GM12878 (cell line): ENCODE measurements at regions not wholly inside any gene's neighbourhood (a gene's known extent, or its start where the extent isn't known, plus 50 kb on each side); places are given as distances from the start of the nearest gene placed in this dataset.

Experiments
- CREB1 ChIP-seq: IDR thresholded peaks from 2 replicates; pipeline ENCODE4 v1.6.1; 2012; ENCODE audit warnings: low read depth, mild to moderate bottlenecking, inconsistent platforms
- SP1 ChIP-seq: IDR thresholded peaks from one replicate; pipeline ENCODE4 v1.6.1; 2011; ENCODE audit warnings: low read depth, low read length
- TF ChIP-seq, protein P1 (sequence below): fragments of 450-650 bp; IDR thresholded peaks from 2 replicates; pipeline ENCODE4 v1.6.1; 2017; ENCODE audit warnings: mild to moderate bottlenecking, moderate library complexity
- TF ChIP-seq, protein P2 (sequence below), 3 experiments: IDR thresholded peaks in 2 of 3; conservative IDR thresholded peaks in 1 of 3; 2 replicates each; pipeline ENCODE4 v1.5.1; 2011; ENCODE audit warnings: low read depth in 3 of 3, low read length in 3 of 3, mild to moderate bottlenecking in 3 of 3, control low read depth in 2 of 3, moderate library complexity in 2 of 3, inconsistent platforms in 1 of 3, mixed read lengths in 1 of 3; ENCODE audit not compliant: control insufficient read depth in 2 of 3, insufficient read depth in 1 of 3; ENCODE audit errors: extremely low read depth in 1 of 3

DNA sequence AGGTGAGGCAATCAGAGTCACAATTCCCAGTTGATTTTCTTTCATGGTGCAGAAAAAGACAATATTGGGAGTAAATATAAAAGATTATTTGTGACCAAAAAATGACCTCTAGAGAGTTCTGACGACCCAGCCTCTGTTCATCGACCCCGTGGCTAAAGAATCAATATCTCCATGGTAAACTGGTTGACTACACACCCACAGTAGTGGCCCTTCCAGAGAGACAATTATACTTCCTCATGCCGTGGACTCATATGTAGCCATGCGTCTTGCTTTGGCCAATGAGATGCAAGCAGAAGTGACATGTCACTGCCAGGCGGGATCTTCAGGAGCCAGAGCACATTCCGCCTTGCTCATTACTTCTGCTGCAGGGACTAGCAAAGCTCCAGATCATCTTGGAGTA, 163.3 kb upstream of the RAD23B start:
- TF ChIP-seq, protein P1, sequence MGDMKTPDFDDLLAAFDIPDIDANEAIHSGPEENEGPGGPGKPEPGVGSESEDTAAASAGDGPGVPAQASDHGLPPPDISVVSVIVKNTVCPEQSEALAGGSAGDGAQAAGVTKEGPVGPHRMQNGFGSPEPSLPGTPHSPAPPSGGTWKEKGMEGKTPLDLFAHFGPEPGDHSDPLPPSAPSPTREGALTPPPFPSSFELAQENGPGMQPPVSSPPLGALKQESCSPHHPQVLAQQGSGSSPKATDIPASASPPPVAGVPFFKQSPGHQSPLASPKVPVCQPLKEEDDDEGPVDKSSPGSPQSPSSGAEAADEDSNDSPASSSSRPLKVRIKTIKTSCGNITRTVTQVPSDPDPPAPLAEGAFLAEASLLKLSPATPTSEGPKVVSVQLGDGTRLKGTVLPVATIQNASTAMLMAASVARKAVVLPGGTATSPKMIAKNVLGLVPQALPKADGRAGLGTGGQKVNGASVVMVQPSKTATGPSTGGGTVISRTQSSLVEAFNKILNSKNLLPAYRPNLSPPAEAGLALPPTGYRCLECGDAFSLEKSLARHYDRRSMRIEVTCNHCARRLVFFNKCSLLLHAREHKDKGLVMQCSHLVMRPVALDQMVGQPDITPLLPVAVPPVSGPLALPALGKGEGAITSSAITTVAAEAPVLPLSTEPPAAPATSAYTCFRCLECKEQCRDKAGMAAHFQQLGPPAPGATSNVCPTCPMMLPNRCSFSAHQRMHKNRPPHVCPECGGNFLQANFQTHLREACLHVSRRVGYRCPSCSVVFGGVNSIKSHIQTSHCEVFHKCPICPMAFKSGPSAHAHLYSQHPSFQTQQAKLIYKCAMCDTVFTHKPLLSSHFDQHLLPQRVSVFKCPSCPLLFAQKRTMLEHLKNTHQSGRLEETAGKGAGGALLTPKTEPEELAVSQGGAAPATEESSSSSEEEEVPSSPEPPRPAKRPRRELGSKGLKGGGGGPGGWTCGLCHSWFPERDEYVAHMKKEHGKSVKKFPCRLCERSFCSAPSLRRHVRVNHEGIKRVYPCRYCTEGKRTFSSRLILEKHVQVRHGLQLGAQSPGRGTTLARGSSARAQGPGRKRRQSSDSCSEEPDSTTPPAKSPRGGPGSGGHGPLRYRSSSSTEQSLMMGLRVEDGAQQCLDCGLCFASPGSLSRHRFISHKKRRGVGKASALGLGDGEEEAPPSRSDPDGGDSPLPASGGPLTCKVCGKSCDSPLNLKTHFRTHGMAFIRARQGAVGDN: no peak
- TF ChIP-seq CREB1 (no peak), SP1 (no peak)
- TF ChIP-seq, protein P2, sequence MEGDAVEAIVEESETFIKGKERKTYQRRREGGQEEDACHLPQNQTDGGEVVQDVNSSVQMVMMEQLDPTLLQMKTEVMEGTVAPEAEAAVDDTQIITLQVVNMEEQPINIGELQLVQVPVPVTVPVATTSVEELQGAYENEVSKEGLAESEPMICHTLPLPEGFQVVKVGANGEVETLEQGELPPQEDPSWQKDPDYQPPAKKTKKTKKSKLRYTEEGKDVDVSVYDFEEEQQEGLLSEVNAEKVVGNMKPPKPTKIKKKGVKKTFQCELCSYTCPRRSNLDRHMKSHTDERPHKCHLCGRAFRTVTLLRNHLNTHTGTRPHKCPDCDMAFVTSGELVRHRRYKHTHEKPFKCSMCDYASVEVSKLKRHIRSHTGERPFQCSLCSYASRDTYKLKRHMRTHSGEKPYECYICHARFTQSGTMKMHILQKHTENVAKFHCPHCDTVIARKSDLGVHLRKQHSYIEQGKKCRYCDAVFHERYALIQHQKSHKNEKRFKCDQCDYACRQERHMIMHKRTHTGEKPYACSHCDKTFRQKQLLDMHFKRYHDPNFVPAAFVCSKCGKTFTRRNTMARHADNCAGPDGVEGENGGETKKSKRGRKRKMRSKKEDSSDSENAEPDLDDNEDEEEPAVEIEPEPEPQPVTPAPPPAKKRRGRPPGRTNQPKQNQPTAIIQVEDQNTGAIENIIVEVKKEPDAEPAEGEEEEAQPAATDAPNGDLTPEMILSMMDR (IDR thresholded peaks at IDR 0.05 in 2 of 3, conservative IDR thresholded peaks at IDR 0.05 in 1 of 3; ENCODE audit: control insufficient read depth in 2 of 3, extremely low read depth in 1 of 3, insufficient read depth in 1 of 3, low read depth in 3 of 3, low read length in 3 of 3): no peak
